Effector memory CD8-positive, alpha-beta T cell (primary cell): ENCODE measurements at regions not wholly inside any gene's neighbourhood (a gene's known extent, or its start where the extent isn't known, plus 50 kb on each side); places are given as distances from the start of the nearest gene placed in this dataset.

ENCODE experiments used
- ATAC-seq: fragments of 150-1000 bp; cut with Tn5 transposase; replicated peaks from 2 replicates; pipeline ENCODE4 v1.10.0; 2021; ENCODE audit warnings: mild to moderate bottlenecking, moderate library complexity
- DNase-seq, 3 experiments: peaks; one replicate each; pipeline ENCODE4 v3.0.0; 2021
- H3K27ac Mint-ChIP-seq, 2 donors: one replicate each; pipeline ENCODE4 v1.8.0; 2022; ENCODE audit warnings: mild to moderate bottlenecking in 2 of 2, mixed read lengths in 2 of 2, moderate library complexity in 2 of 2
- H3K27me3 Mint-ChIP-seq, 2 donors: one replicate each; pipeline ENCODE4 v1.8.0; 2022; ENCODE audit warnings: mixed read lengths in 2 of 2
- H3K36me3 Mint-ChIP-seq: one replicate; pipeline ENCODE4 v1.8.0; 2022; ENCODE audit warnings: mild to moderate bottlenecking, moderate library complexity, mixed read lengths; ENCODE audit not compliant: insufficient read depth
- H3K4me1 Mint-ChIP-seq, 2 donors: one replicate each; pipeline ENCODE4 v1.8.0; 2022; ENCODE audit warnings: low read depth in 2 of 2, mixed read lengths in 2 of 2
- H3K4me3 Mint-ChIP-seq, 2 donors: one replicate each; pipeline ENCODE4 v1.8.0; 2022; ENCODE audit warnings: mild to moderate bottlenecking in 2 of 2, mixed read lengths in 2 of 2, moderate library complexity in 2 of 2
- H3K9me3 Mint-ChIP-seq, 2 donors: one replicate each; pipeline ENCODE4 v1.8.0; 2022; ENCODE audit warnings: mixed read lengths in 2 of 2

DNA sequence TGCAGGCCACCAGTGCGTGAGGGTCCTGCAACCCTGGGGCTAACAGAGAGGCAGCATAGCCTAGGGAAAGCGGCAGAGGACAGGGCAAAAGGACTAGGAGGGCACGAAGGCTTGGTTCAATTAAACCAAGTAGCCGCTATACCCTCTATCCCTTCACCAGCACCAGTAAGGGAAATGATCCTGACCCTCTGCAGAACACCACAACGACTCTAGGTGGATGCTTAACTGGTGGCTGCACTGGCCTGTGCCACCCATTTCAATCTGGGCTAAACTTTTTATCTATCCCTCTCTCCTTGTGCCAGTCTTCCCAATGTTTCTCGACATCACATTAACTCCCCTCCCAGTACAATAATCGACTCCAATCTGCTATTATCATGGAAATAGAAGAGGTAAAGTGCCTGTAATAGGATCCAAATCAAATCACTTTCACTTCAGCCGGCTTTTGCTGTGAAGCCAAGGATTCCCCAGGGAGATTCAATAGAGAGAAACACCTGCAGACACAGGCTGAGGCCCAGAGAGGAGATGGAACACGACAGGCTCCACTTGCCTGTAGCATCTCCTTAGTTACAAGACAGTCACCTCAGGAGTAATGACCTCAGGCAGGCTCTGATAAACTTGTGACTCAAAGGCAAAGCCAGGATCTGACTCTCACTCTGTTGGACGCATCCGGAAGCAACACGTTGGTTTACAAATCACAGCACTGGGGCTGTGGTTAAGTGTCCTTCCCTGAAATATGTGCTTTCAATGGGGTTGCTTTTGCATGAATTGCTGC lies 791.6 kb upstream of the ARRDC4 start:
- no peaks in the 10 kb centered on the region for H3K4me1 Mint-ChIP-seq
- no peak for DNase-seq
- H3K36me3 Mint-ChIP-seq = no peaks in the 10 kb centered on the region
- H3K27me3 Mint-ChIP-seq = no peaks in the 10 kb centered on the region
- H3K9me3 Mint-ChIP-seq = peaks cover 3 to 7% of the 10 kb centered on the region in 2 donors
- ATAC-seq = no peak
- no peak overlapping the region for H3K27ac Mint-ChIP-seq
- no peak overlapping the region for H3K4me3 Mint-ChIP-seq

DNA sequence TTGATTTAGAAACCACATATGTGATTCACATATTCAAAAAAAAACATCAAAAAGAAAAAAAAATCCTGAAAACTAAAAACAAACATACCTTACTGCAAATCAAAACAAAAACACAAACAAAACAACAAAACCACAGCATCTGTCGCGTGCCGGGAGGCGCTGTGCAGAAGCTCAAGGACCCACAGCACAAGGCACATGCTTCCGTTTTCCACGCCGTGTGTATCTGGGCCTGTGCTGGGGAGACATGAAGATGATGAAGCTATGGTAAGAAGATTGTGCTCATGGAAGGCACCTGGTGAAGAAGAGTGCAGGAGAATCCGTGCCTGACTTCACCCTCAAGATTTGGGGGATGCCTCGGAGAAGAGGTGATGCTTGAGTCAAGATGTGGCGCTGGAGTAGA lies 788.9 kb upstream of the ARRDC4 start:
- H3K27me3 Mint-ChIP-seq = no peaks in the 10 kb centered on the region
- DNase-seq (no peak), ATAC-seq (no peak)
- peaks cover 2 to 7% of the 10 kb centered on the region in 2 donors for H3K9me3 Mint-ChIP-seq
- H3K27ac Mint-ChIP-seq = no peak overlapping the region
- H3K36me3 Mint-ChIP-seq = no peaks in the 10 kb centered on the region
- no peaks in the 10 kb centered on the region for H3K4me1 Mint-ChIP-seq
- no peak overlapping the region for H3K4me3 Mint-ChIP-seq

DNA sequence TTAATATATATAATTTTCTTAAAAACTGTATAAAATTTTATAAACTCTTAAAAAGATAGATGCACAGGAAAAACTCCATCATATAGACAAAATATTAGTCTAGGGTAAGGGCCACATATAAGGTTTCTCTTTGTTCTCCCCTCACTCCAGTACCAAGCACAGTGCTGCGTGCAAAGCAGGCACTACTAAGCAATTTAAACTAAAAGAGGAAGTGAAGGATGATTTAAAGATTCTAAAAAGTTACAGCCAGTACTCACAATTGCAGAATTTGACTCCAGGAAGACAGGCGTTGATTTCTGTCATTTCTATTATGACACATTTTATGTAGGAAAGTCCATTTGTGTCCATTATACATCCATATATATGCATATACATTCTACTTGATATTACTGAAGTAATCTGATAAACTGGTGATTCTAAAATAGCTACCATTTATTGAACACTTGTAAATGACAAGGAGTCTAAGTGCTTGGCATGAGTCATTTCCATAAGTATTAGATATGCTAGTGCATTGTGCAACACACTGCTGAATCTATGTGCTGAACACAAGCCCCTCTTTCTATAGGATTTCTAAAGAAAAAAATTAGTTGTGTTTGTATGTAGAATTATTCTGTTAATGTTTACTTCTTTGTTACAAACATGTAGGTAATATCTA lies 785.5 kb upstream of the ARRDC4 start:
- H3K27ac Mint-ChIP-seq = no peak overlapping the region
- H3K27me3 Mint-ChIP-seq = no peaks in the 10 kb centered on the region
- H3K9me3 Mint-ChIP-seq = peaks cover 2 to 14% of the 10 kb centered on the region in 2 donors
- ATAC-seq (no peak), DNase-seq (no peak)
- no peaks in the 10 kb centered on the region for H3K36me3 Mint-ChIP-seq
- no peak overlapping the region for H3K4me3 Mint-ChIP-seq
- H3K4me1 Mint-ChIP-seq = no peaks in the 10 kb centered on the region

DNA sequence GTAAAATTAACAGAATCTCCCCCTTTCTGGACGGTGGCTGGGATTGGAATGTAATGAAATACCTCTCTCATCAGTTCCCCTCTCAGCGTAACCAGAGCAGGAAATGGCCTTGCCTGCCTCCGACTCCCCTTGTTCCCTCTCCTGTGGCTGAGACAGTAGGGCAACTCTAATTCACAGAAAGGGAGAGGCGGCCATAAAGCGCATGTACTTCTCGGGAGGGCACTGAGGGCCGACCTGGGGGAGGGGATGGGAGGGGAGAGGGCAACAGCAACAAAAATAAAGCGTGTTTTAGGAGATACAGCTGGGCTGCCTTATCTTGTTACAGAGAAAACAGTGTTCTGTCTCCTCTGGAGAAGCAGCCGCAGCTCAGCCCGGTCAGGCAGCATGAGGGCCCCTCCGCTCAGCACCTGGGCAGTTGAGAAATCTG lies 783.3 kb upstream of the ARRDC4 start:
- H3K4me1 Mint-ChIP-seq = no peaks in the 10 kb centered on the region
- peaks cover 0 to 8% of the 10 kb centered on the region in 2 donors for H3K9me3 Mint-ChIP-seq
- H3K4me3 Mint-ChIP-seq = no peak overlapping the region
- DNase-seq (no peak), ATAC-seq (no peak)
- H3K36me3 Mint-ChIP-seq = no peaks in the 10 kb centered on the region
- H3K27me3 Mint-ChIP-seq = no peaks in the 10 kb centered on the region
- no peak overlapping the region for H3K27ac Mint-ChIP-seq

DNA sequence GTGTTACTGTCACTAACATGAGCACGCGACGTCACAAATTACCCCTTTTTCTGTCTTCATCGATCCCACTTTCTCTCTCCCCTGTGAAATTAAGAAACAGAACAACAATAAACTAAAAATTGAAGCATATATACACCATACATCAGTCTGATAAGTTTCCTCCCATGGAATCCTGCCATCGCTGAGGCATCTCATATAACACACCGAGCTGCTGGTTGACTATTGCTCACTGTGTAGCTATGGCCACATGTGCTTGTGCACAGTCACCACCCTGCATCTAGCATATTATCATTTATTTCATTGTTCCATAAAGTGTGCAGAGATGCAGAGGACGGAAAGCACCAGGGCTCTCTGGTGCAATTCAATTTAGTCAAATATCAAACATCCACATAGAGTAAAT lies 777.9 kb upstream of the ARRDC4 start:
- ATAC-seq = no peak

DNA sequence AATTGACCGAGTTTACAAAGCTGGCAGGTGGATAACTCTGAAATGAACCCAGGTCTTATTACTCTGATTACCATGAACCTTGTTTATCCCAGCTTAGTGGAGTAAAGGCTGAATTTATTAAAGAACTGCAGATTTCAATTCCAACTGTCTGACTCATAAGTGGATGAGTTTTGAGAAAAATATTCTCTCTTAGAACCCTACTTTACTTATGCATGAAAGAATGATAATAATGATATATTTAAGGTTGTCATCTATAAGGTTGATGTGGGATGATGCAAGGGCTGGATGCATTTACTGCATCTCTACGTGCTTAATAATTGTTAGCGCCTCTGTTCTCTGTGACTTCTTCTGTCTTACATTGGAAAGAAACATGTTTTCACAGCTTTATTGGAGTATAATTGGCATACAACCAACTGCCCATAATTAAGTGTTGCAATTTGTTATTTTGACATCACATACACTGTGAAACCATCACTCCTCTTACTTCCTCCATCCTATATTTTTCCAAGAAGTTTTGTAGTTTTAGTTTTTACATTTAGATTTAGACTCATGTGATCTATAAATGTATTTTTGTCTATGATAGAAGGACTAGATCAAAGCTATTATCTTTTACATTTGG lies 771.2 kb upstream of the ARRDC4 start:
- Mint-ChIP-seq H3K9me3 (peaks cover 1 to 6% of the 10 kb centered on the region in 2 donors), H3K27ac (no peak overlapping the region), H3K4me1 (no peaks in the 10 kb centered on the region), H3K4me3 (no peak overlapping the region), H3K36me3 (no peaks in the 10 kb centered on the region), H3K27me3 (no peaks in the 10 kb centered on the region)
- DNase-seq = no peak
- ATAC-seq = no peak

More for the DNA sequence above, 777.9 kb upstream of the ARRDC4 start:
- DNase-seq = no peak
- Mint-ChIP-seq H3K9me3 (peaks cover 1 to 23% of the 10 kb centered on the region in 2 donors), H3K4me3 (no peak overlapping the region), H3K27ac (no peak overlapping the region), H3K36me3 (no peaks in the 10 kb centered on the region), H3K4me1 (no peaks in the 10 kb centered on the region), H3K27me3 (no peaks in the 10 kb centered on the region)

DNA sequence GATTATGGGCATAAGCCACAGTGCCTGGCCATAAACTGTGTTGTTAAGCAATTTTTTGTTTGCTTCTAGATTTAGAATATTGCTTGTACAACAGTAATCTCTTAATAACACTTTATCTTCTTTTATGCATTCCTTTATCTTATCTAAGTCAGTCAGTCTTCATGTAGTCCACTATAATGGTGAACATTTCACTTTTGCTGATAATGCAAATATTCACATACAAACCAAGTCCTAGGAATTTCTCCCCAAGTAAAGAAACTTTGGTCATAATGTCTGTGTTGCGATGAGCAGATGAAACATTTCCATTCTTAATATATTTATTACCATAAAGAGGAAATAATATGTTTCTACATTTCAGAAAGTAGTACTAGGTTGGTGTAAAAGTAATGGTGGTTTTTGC lies 765.8 kb upstream of the ARRDC4 start:
- Mint-ChIP-seq H3K4me1 (no peaks in the 10 kb centered on the region), H3K9me3 (no peaks in the 10 kb centered on the region), H3K27me3 (no peaks in the 10 kb centered on the region), H3K4me3 (no peak overlapping the region), H3K36me3 (no peaks in the 10 kb centered on the region), H3K27ac (no peak overlapping the region)
- DNase-seq = no peak
- no peak for ATAC-seq

DNA sequence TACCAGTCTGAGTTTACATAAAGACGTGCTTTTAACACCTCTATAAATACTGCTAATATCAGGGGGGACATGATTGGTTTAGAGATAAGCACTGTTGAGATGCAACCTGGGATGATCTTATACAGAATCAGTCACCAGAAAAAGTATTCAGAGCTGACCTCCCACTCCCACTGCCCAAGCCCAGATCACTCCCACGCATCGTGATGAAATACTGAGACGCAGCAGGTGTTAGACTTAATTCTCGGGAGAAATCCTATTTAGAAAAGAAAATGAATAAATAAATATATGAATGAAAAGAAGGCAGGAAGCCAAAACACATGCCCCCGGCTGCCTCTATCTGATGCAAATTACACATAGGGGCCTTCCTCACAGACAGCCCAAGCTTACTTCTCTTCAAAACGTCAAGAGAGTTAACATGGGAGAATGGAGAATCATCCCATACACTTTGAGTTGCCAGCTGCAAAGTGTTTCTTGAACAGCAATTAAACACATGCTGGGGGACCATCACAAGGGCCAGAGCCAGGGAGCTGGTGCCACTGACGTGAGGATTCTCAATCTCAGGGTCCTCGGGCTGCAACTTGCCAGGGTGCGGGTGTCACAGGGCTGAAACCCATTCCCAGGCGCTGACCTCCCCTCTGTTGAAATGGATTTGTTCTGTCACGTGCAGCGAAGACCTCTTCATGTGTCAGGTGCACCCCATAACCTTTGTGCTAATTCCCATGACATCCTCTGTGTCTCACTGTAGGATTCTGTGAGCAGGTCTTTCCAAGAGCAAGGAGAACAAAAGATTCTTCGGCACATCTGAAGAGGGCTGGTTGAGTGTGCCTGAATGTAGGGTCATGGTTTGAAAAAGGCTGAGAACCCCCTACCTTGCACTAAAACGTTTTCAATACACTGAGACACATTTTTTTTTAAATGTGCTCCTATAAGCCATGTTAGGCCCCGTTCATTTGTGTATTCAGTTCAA lies 764.2 kb upstream of the ARRDC4 start:
- Mint-ChIP-seq H3K4me1 (no peaks in the 10 kb centered on the region), H3K36me3 (no peaks in the 10 kb centered on the region), H3K27ac (no peak overlapping the region), H3K4me3 (no peak overlapping the region), H3K9me3 (no peaks in the 10 kb centered on the region), H3K27me3 (no peaks in the 10 kb centered on the region)
- DNase-seq (no peak), ATAC-seq (no peak)

DNA sequence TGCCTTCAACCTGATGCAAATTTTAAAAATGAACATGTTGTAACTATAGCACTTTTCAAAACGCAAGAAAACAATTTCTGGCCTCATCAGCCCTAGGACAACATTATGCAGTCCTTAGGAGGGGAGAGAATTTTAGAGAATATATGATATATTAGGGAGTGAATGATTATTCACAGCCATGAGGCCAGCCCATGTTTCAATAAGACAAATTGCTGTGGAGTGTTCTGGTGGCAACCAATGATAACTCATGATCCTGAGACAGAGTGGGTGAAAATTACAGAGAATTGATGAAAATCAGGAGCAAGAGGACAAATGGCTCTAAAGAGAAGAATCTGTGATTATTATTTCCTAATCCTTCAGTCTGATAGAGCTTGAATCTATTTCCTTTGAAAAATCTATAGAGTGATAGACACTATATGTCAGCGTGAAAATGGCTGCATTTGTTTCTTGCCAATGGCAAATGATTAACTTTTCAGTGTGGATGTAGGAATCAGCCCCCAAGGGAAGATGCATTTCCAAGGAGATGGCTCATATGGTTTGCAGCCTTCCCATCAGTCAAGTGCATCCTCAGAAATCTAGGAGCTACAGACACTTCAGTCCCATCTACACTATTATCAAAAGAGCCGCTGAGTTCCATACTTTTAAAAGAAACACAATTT lies 761.0 kb upstream of the ARRDC4 start:
- Mint-ChIP-seq H3K9me3 (no peaks in the 10 kb centered on the region), H3K4me1 (no peaks in the 10 kb centered on the region), H3K27ac (no peak overlapping the region), H3K27me3 (no peaks in the 10 kb centered on the region), H3K36me3 (no peaks in the 10 kb centered on the region), H3K4me3 (no peak overlapping the region)
- ATAC-seq (no peak), DNase-seq (no peak)

DNA sequence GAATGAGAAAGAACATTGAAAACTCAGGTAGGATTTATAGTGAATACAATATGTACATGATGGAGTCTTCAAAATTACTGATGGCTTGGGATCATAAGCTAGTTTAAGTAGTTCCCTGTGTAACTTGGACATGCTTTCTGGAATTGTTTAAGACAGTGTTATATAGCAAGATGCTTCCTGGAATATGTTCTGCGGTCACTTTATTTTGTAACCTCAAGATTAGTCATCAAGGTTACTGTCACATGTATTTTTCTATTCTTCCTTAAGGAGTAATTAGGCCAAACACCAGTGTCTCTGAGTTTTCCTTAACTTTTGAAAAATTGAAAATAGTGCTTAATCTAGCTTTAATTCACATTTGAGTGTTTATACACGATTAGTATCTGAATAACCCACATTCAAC lies 760.3 kb upstream of the ARRDC4 start:
- Mint-ChIP-seq H3K27me3 (no peaks in the 10 kb centered on the region), H3K4me3 (no peak overlapping the region), H3K4me1 (no peaks in the 10 kb centered on the region), H3K36me3 (no peaks in the 10 kb centered on the region), H3K27ac (no peak overlapping the region), H3K9me3 (no peaks in the 10 kb centered on the region)
- DNase-seq (no peak), ATAC-seq (no peak)

DNA sequence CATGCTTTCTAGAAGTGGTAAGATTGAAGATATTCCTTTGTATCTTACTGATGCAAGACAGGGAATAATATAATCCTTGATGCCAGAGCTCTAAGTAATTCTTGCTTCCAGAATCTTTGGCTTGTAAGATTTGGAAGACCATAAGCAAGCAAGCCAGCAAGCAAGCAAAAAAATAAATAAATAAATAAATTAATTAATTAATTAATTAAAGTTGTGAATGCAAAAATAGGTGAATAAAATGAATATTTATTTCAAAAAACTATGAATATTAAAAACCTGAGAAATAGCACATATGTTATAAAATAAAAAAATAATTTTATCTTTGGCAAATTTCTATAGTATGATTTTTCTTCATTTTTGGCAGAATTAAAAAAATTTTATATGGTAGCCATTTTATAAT lies 750.2 kb upstream of the ARRDC4 start:
- ATAC-seq (no peak), DNase-seq (no peak)
- Mint-ChIP-seq H3K4me3 (no peak overlapping the region), H3K27ac (no peak overlapping the region), H3K9me3 (no peaks in the 10 kb centered on the region), H3K4me1 (no peaks in the 10 kb centered on the region), H3K36me3 (no peaks in the 10 kb centered on the region), H3K27me3 (no peaks in the 10 kb centered on the region)

DNA sequence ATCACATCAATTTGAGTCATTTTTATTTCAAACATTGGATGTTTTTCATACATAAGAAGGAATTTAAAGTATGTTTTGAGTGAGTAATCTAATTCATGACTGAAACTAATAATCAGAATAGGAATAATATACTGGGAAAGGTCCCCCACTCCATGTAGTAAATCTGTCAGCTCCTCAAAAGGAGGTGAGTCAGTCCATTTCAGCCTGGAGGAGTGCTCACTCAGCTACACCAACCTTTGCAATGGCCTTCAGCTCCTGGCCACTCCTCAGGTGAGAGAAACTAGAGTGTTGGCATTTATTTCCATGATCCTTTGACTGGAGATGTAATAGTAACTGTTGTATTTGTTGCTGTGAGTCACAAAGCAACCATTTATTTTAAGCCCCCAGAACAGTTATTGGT lies 744.9 kb upstream of the ARRDC4 start:
- Mint-ChIP-seq H3K36me3 (no peaks in the 10 kb centered on the region), H3K9me3 (peaks cover 0 to 2% of the 10 kb centered on the region in 2 donors), H3K4me3 (no peak overlapping the region), H3K27me3 (no peaks in the 10 kb centered on the region), H3K27ac (no peak overlapping the region), H3K4me1 (no peaks in the 10 kb centered on the region)
- no peak for DNase-seq
- no peak for ATAC-seq

DNA sequence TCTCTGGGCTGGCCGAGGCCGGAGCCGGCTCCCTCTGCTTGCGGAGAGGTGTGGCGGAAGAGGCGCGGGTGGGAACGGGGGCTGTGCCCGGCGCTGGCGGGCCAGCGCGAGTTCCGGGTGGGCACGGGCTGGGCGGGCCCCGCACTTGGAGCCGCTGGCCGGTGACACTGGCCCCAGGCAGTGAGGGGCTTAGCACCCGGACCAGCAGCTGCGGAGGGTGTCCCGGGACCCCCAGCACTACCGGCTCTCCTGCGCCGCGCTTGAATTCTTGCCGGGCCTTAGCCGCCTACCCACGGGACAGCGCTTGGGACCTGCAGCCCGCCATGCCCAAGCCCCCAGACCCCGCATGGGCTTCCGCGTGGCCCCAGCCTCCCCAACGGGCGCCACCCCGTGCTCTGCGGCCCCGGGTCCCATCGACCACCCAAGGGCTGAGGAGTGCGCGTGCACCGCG lies 736.3 kb upstream of the ARRDC4 start:
- H3K4me3 Mint-ChIP-seq = no peak overlapping the region
- no peak for DNase-seq
- peaks cover 0 to 2% of the 10 kb centered on the region in 2 donors for H3K9me3 Mint-ChIP-seq
- H3K4me1 Mint-ChIP-seq = no peaks in the 10 kb centered on the region
- ATAC-seq = no peak
- no peaks in the 10 kb centered on the region for H3K36me3 Mint-ChIP-seq
- no peak overlapping the region for H3K27ac Mint-ChIP-seq
- H3K27me3 Mint-ChIP-seq = no peaks in the 10 kb centered on the region
